ENCODE measurements at regions not wholly inside any gene's neighbourhood (a gene's known extent, or its start where the extent isn't known, plus 50 kb on each side); places are given as distances from the start of the nearest gene placed in this dataset.
A peak's percentile ranks its signal among the peaks of the same experiment; 100 is the strongest.

- H3K4me3 ChIP-seq (ENCODE audit: low read depth, low read length) = no peak overlapping the region
- no peak for TF ChIP-seq CTCF (IDR thresholded peaks at IDR 0.05; ENCODE audit: insufficient read depth, low read depth, low read length)
- DNase-seq (ENCODE audit: low read depth) = no peak
Measured at GRCh38 chr10:61283066-61283465, 170.1 kb downstream of the TMEM26 start.

- H3K4me3 ChIP-seq (ENCODE audit: low read depth, low read length) = no peak overlapping the region
- DNase-seq (ENCODE audit: low read depth) = peak; percentile 25
- no peak for TF ChIP-seq CTCF (IDR thresholded peaks at IDR 0.05; ENCODE audit: insufficient read depth, low read depth, low read length)
Measured at GRCh38 chr10:61280303-61280702, 172.9 kb downstream of the TMEM26 start.

- no peak for DNase-seq (ENCODE audit: low read depth)
- H3K4me3 ChIP-seq (ENCODE audit: low read depth, low read length) = no peak overlapping the region
- no peak for TF ChIP-seq CTCF (IDR thresholded peaks at IDR 0.05; ENCODE audit: insufficient read depth, low read depth, low read length)
Measured at GRCh38 chr10:61279400-61279799, 173.8 kb downstream of the TMEM26 start.

GRCh38 chr10:61278556-61278955 lies 174.6 kb downstream of the TMEM26 start:
- no peak overlapping the region for H3K4me3 ChIP-seq (ENCODE audit: low read depth, low read length)
- no peak for TF ChIP-seq CTCF (IDR thresholded peaks at IDR 0.05; ENCODE audit: insufficient read depth, low read depth, low read length)
- DNase-seq (ENCODE audit: low read depth) = no peak

GRCh38 chr10:61272781-61273180 lies 180.4 kb downstream of the TMEM26 start:
- DNase-seq (ENCODE audit: low read depth) = no peak
- TF ChIP-seq CTCF (IDR thresholded peaks at IDR 0.05; ENCODE audit: insufficient read depth, low read depth, low read length) = no peak
- no peak overlapping the region for H3K4me3 ChIP-seq (ENCODE audit: low read depth, low read length)

- peak; percentile 77 for DNase-seq (ENCODE audit: low read depth)
Measured at GRCh38 chr10:61271127-61271780, 181.9 kb downstream of the TMEM26 start.

More at GRCh38 chr10:61271127-61271780, 181.9 kb downstream of the TMEM26 start:
- no peak overlapping the region for H3K4me3 ChIP-seq (ENCODE audit: low read depth, low read length)
- TF ChIP-seq CTCF (IDR thresholded peaks at IDR 0.05; ENCODE audit: insufficient read depth, low read depth, low read length) = peak; percentile 27

All from fibroblast of villous mesenchyme (primary cell).